ENCODE measurements at regions not wholly inside any gene's neighbourhood (a gene's known extent, or its start where the extent isn't known, plus 50 kb on each side); places are given as distances from the start of the nearest gene placed in this dataset.

DNA sequence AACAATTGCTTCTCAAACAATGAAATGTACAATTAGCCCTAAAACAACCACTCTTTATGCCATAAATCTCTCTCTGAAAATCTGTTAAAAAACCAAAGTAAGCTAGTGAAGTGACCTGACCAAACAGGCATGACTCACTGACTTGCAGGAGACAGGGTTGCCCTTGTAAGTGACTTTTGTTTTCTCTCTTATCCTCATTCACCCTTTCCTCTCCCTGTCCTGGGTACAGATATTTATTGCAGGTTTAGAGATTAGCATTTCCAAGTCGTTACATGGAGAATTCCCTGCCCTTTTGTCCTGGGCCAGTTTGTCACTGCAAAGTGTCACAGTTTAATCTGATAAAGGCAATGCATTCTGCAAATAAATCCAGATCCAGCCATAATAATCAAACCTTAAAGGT lies 484.2 kb downstream of the IRX1 start:
- DNase-seq (ENCODE audit: low read depth) = no peak

DNA sequence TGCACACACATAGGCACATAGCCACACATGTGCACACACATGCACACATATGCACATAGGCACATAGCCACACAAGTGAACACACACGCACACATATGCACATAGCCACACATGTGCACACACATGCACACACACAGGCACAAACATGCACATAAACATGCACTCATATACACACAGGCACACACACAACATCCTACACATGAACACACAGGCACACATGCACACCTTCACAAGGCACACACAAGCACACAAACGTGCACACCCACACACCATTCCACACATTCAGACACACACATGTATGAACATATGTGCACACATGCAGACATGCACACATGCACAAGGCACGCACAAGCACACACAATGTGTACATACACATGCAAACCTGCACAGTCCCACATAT lies 484.7 kb downstream of the IRX1 start:
- DNase-seq (ENCODE audit: low read depth) = no peak

DNA sequence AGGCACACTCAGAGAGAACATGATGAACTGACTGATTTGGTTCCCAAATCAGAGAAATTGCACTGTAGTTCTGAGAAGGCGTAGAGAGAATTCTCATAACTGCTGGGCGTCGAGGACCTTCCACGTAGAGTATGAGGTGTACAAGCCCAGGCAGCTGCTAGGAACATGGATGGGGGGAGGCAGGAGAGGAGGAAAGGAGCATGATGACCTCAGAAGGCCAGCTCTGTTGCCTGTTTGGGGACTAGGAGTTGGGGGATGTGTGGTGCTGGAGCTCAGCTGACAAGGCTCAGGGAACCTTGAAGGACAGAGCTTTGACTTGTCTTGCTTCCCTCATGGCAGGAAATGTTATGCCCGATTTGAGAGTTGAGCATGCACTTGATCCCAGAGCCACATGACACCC lies 485.4 kb downstream of the IRX1 start:
- no peak for DNase-seq (ENCODE audit: low read depth)

DNA sequence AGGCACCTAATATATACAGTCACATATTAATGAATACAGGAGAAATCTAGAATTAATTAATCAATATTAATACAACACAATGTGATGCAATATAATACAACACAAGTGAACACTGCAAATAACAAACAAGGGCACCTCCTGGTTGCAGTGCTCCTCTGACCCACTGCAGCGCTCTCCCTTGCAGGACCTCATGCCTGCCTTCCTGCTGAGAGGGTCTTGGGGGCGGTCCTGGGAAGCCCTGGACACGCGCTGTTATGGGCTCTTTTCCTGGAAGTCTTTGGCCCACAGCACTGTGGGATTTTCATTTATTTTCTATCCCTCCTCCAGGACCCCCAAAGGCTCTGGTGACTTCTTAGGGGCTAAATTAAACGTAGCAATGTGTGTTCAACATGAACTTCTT lies 485.8 kb downstream of the IRX1 start:
- no peak for DNase-seq (ENCODE audit: low read depth)

DNA sequence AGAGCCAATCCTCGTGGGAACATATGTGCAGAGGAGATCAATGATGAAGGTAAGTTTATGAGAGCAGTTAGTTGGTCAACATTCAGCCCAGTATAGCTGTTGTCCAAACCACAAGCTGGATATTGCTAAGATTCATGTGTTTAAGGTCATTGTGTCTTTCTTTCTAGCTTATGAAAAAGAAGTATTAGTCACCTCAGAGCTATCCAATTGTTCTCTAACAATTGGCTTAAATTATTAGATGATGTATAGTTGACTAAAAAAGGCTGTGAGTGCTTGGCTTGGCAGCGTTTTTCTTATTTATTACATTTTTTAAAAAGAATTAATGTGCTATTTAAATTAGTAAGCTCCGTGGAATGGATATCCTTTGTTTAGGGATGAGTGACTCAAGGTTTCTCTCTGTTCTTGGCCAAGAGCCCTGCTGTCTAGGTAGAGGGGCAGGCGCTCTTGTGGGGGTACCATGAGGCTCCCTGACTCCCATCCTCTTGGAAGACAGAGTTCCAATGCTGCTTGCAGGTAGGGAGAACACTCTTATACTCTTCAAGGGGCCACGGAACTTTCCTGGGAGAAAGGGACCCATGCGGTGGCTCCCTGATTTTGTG lies 487.4 kb downstream of the IRX1 start:
- DNase-seq (ENCODE audit: low read depth) = no peak

DNA sequence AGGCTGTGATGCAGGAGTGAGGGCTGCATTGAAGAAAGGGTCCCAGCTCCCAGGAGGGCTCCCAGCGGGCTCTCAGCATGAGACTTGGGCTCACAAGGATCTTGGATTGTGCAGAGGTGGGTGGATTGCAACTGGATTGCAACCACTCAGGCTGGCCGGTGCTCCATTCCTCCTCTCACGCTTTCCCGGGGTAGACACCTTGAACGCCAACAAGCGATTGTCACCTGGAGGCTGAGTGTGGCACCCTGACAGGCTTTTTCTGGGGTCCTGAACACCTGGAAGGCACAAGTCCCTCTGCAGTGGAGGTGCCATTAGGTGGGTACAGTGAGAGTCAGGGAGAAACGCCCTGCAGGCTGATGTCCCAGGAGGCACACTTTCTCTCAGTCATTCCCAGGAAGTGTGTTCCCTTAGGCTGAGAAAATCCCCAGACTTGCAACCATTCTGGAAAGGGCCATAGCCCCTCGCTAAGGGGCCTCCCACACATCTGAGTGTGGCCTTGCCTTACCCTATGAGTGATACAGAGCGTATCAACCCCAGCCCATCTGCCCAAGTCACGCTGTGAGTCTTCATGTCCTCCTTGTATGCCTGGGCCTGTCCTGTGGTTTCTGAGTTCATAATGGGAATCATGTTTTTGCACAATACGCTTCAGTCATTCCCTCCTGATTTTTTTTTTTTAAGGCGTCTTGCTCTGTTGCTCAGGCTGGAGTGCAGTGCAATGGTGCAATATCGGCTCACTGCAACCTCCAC lies 488.1 kb downstream of the IRX1 start:
- DNase-seq (ENCODE audit: low read depth) = no peak

DNA sequence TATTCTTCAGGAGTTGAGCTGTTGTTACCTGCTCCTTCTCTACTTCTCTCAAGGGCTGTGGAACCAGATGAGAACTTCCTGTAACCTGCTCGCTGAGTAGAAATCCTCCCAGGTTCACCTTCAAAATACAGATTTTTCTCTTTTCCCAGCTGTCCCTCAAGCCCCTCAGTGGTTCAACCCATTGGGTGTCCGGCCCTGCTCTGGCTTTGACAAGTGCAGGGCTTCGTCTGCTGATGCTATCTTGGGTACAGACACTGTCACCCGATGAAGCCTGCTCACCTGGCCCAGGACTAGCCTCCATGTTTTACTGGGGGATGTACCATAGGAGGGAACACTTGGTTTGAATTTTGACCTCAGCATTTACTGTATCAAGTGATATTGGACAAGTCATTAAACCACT lies 490.4 kb downstream of the IRX1 start:
- DNase-seq (ENCODE audit: low read depth) = no peak

DNA sequence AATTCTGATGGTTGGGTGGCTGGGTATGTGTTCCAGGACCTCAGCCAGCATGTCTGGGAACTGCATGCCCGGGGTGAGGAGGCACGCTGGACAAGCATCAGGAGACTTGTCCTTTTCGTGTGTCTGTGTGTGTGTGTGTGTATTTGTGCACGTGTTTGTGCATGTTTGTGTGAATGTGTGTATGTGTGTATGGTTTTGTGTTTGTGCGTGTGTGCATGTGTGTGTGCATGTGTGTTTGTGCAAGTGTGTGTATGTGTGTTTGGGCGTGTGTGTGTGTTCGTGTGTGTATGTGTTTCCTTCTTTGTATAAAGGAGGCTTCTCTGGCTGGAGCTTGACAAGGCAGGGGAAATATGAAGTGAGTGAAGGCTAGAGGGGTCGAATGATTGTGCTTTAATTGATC lies 491.5 kb downstream of the IRX1 start:
- DNase-seq (ENCODE audit: low read depth) = no peak

DNA sequence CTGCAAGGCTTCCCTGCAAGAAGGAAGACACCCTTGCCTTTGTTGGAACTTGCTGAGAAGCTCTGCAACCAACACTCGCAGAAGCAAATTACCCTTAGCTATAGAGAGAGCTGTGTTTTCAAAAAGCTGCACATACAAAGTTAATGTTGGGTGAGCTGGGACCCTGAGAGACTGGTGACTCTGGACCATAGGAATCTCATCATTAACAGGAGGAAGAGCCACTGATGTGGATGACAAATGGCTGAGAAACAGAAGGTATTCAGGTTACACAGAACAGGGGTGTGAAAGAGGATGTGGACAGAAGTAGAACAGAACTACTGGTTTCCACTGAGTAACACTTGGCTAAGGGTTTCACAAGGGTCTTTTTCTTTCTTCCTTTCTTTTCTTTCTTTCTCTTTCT lies 493.5 kb downstream of the IRX1 start:
- DNase-seq (ENCODE audit: low read depth) = no peak

DNA sequence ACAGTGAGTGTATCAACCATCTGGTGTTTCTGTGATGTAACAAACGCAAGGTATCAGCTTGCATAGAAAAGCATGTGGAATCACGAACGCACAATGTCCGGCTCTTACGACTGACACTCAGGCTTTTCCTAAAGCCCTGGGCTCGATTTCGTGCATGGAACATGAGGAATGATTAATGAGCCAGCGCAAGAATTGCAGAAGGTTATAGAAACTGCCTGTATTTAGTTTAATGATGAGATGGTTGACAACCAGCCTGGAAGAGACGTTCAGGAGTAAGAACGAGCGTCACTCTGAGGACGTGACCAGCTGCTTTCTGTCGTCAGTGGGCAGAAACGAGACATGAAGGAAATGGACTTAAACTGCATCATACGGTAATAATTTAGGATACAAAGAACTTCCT lies 497.6 kb downstream of the IRX1 start:
- DNase-seq (ENCODE audit: low read depth) = no peak

DNA sequence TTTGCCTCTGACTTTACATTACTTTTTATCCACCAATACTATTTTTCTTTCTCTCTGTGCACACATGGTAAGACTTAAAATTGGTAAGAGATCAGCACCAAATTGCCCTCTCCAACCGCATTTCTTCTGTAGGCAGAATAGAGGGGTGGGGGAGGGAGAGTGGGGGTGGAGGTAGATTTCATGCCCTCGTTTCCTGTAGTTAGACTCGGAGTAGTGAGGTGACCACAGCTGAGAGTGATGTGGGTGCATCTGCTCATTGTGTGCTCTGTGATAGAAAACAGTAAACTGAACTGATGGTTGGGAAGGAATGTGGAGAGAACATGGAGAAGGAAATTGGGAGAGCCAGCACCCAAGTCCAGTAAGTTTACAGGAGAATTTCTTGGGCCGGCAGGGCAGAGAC lies 498.3 kb downstream of the IRX1 start:
- DNase-seq (ENCODE audit: low read depth) = no peak

DNA sequence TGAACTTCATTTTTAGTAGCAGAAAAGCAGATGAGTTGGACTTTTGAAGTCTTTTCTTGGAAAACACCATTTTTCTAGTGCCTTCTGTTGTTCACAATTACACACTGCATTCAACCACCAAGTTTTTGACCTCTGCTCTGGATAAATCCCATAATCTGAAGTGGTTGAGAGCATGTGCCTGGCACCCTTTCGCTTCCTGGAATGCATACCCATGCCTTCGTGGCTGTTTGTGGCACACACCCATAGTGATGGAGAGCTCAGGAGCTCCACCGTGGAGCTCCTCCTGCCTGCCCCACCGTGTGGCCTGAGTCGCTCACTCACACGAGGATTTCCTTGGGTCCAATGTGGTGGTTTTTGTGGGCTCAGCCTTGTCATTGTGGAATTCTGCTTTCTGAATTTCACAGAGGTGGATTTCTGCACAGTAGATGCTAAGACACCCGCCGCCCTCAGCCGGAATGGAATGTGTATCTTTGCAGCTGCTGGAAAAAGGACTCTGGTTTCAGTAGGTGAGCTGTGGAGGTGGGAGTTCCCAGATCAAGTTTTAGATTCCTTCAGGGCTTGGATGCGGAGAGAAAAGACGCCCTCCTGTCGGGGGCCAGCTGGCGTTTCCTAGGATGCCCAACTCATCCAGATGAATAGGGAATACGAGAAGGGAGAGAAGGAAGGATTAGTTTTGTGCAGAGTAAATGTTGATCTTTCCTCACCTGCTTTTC lies 500.4 kb downstream of the IRX1 start:
- no peak for DNase-seq (ENCODE audit: low read depth)

DNA sequence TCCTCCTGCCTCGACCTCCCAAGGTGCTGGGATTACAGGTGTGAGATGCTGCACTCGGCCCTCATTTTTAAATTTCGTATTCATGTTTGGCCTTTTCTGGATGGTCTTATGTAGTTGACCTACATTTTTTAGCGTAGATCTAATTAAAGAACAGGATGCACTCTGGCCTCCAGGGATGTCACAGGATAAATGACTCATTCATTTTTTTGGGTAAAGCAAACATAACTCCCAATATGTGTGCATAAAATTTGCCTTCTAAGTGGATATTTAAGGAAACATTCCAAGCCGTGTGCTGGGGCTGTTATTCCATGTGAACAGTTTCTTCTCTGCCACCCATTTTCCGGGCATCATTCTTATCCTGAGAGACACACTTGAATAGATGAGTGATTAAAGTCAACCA lies 501.6 kb downstream of the IRX1 start:
- no peak for DNase-seq (ENCODE audit: low read depth)

DNA sequence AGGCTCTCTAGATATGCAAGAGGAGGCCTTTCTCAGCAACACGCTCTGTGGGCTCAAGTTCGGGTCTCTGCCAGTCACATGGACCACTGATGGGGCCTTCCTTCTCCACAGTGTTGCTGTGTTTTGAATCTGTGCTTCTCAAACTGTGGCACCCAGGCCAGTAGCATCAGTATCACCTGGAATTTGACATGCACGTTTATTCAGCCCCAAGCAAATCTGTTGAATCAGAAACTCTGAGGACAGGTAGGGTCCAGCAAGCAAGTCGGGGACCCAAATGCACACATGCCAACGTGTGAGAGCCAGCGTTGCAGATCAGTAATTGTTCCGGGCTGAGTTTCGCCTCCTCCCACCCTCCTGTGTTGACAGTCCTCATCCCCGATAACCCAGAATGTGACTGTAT lies 502.6 kb downstream of the IRX1 start:
- DNase-seq (ENCODE audit: low read depth) = no peak

DNA sequence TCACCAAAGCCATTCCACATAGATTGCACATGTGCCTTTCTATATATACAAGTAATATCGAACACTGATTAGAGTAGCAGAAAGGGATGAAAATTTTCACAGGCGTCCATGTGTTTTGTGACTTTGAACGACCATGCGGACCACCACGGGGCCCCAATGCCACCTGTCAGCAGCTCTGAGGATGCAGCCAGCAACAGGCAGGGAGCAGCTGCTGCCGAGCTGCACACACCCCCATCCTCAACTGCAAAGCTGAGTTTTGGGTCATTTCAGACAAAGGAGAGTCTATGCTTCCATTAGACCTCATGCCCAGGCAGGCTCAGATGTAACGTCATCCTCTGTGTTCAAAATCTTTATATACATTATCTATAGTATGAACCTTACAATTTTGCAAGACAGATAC lies 503.8 kb downstream of the IRX1 start:
- DNase-seq (ENCODE audit: low read depth) = no peak

DNA sequence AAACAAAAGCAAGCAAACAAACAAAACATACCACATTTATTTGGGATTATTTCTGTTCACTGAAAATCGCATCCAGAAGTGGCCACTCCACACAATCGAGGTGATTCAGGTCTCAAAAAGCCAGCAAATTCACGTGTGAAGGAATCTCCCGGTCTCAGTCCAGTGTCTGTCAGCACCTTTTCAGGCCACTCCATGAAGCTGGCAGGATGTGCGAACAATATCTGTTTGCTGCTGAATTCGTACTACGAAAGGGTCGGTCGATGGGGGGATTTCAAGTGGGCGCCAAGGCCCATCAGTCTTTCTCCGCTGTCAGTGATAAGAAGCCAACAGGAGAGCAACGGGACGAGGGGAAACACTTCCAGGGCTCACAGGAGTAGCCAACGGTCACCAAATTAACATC lies 505.1 kb downstream of the IRX1 start:
- no peak for DNase-seq (ENCODE audit: low read depth)

DNA sequence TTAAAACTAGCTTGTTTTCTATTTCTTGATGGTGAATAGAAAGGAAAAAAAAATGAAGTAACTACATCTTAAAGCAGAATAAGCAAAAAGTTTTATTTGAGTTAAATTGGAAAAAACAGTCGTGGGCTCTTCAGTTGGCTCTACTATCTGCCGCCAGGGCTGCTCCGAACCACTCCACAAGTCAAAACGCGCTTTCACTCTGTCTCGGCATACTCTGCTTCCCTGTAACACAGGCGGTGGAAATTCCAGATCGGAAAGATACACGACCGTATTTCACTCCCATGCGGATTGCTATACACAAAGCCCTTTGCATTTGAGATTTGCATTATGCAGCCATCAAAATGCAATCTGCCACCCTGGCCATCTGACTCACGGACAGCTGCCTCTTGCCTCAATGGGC lies 505.6 kb downstream of the IRX1 start:
- DNase-seq (ENCODE audit: low read depth) = no peak

DNA sequence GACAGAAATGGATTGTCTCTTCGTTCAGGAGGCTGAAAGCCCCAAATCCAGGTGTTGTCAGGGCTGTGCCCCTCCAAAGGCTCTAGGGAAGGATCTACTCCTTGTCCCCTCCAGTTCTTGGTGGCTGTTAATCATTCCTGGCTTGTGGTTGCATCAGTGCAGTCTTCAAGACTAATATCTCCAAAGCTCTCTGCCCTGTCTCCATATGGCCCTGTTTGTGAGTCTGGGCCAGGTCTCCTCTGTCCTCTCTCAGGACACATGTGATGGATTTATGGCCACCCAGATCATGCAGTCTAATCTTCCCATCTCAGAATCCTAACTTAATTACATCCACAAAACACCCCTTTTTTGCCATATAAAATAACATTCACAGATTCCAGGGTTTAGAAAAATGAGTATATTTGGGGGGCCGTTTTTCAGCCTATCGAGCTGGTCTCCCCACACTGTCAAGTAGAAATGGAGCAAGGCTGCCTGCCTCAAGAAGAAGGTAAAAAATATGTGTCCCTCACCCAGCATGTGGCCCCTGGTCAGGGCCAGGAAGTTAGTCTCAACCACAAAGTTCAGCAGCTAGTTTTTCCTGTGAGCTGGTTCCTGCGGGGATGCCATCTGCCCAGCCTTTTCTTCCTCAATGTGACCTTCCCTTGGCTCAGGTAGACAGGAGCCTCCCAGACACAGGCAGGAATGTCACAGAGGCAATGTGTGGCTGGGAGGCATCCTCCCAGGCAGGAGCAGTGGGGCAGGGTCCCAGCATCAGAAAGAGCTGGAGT lies 509.4 kb downstream of the IRX1 start:
- no peak for DNase-seq (ENCODE audit: low read depth)

DNA sequence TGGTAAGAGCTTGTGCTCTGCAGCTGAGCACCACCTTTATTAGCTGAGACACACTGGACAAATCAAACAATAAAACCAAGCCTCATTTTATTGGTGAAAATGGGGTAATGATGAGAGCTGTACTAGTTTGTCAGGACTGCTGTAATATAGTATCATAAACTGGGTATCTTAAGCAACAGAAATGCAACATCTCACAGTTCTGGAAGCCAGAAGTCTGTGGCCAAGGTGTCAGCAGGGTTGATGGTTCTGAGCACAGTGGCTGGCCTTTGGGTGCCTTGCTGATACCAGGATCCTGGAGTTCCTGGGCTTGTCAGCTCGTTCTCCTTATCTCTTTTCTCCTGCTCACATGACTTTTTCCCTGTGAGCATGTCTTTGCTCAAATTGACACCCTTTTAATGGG lies 513.1 kb downstream of the IRX1 start:
- DNase-seq (ENCODE audit: low read depth) = no peak

DNA sequence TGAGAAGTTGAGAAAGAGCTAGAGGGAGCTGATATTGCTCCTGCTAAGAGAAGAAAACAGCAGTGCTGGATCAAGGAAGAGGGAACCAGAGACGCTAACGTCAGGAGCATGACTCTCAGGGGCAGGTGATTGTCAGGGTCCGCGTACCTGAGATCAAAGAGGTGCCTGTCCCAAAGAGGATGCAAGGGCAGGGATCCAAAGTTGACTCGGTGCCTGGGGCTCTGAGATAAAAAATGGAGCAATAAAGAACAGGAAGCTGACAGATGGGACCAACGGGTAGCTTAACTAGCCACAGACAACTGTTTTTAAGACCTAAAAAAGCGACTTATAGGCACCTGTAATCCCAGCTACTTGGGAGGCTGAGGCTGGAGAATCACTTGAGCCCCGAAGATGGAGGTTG lies 517.8 kb downstream of the IRX1 start:
- DNase-seq (ENCODE audit: low read depth) = no peak

DNA sequence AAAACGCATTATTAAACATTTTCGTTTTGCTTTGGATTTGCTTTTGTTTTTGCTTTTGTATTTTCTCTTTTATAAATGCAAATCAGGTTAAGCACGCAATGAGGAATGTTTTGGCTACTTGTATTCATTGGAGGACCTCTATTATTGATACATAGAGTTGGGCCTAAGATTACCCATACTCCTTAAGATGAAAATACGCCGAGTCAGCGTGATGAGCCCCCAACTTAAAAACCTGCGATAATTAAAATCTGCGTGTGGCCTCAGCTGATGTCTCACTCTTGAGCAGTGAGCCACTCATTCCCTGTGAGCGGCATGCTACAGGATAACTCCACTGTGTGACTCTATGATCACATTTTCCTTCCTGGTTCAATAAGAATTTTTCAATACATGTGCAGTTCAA lies 518.3 kb downstream of the IRX1 start:
- DNase-seq (ENCODE audit: low read depth) = no peak

DNA sequence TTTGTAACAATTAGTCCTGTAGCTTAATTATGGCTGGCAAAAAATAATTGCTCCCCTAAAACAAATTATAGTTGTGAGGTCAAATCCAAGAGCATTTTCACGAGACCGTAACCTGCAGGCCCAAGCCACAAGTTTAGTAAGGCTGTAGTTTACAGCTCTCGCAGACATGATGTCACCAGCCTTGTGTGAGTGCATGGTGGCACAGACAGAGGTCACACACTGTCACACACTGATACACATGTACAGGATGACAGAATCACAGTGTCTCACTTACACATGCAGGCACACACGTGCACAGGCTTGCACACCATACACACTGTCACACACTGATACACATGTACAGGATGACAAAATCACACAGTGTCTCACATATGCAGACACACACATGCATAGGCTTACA lies 518.8 kb downstream of the IRX1 start:
- DNase-seq (ENCODE audit: low read depth) = no peak

DNA sequence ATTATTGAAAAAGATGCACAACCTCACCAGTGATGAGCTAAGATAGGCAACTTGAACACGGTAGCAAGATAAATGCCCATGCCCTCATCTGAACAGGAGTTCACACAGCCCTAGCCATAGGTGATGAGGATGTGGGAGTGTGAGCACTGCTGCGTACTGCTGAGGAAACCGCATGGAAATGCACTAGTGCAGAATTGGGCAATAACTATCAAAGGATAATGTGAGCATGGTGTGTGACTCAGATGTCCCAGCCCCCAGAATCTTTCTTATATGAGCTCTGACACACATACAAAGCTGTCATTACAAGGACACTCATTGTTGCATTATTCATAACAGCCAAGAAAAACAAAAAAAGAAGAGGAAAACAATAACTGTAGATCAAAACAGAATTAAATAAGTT lies 521.2 kb downstream of the IRX1 start:
- no peak for DNase-seq (ENCODE audit: low read depth)
